GM21390 (cell line): ENCODE measurements at regions not wholly inside any gene's neighbourhood (a gene's known extent, or its start where the extent isn't known, plus 50 kb on each side); places are given as distances from the start of the nearest gene placed in this dataset.

ENCODE experiments used
- ATAC-seq: cut with Tn5 transposase; IDR thresholded peaks from one replicate; pipeline ENCODE4 v1.9.1; 2021; ENCODE audit not compliant: unreplicated experiment

- ATAC-seq, result no peak
Measured at GRCh38 chr16:86663685-86664521, 85.6 kb downstream of the FOXL1 start.

- ATAC-seq, result peak; percentile 62
Measured at GRCh38 chr16:86664522-86665318, 86.4 kb downstream of the FOXL1 start.

GRCh38 chr16:86665319-86665675 is 86.9 kb downstream of the FOXL1 start:
- no peak for ATAC-seq

- no peak for ATAC-seq
Measured at GRCh38 chr16:86665929-86666328, 87.6 kb downstream of the FOXL1 start.

- no peak for ATAC-seq
Measured at GRCh38 chr16:86667035-86667434, 88.7 kb downstream of the FOXL1 start.

GRCh38 chr16:86668136-86668910 is 90.0 kb downstream of the FOXL1 start:
- no peak for ATAC-seq

GRCh38 chr16:86669285-86669805 is 91.0 kb downstream of the FOXL1 start:
- no peak for ATAC-seq

- no peak for ATAC-seq
Measured at GRCh38 chr16:86669937-86670749, 91.8 kb downstream of the FOXL1 start.

GRCh38 chr16:86670750-86671234 is 92.4 kb downstream of the FOXL1 start:
- no peak for ATAC-seq

GRCh38 chr16:86671486-86672178 is 93.3 kb downstream of the FOXL1 start:
- no peak for ATAC-seq

GRCh38 chr16:86672179-86672863 is 94.0 kb downstream of the FOXL1 start:
- no peak for ATAC-seq

- ATAC-seq, result no peak
Measured at GRCh38 chr16:86673090-86673955, 95.0 kb downstream of the FOXL1 start.

- ATAC-seq, result no peak
Measured at GRCh38 chr16:86673956-86674453, 95.7 kb downstream of the FOXL1 start.

GRCh38 chr16:86676254-86676670 is 97.9 kb downstream of the FOXL1 start:
- no peak for ATAC-seq

- no peak for ATAC-seq
Measured at GRCh38 chr16:86679490-86679889, 101.1 kb downstream of the FOXL1 start.

GRCh38 chr16:86680162-86680561 is 101.8 kb downstream of the FOXL1 start:
- ATAC-seq, result no peak

GRCh38 chr16:86680661-86681030 is 102.3 kb downstream of the FOXL1 start:
- ATAC-seq, result no peak
